Sigmoid colon (tissue), 6 donors: ENCODE measurements at regions not wholly inside any gene's neighbourhood (a gene's known extent, or its start where the extent isn't known, plus 50 kb on each side); places are given as distances from the start of the nearest gene placed in this dataset.

ENCODE experiments used
- DNase-seq: peaks from one replicate; pipeline ENCODE4 v3.0.0-alpha.2; 2019
- H3K27ac ChIP-seq, 4 donors: fragments of 200-600 bp; sonication (generic); one replicate each; pipeline ENCODE4 v1.5.1; 2016 to 2019; ENCODE audit warnings: mild to moderate bottlenecking in 1 of 4
- H3K27me3 ChIP-seq, 3 donors: fragments of 200-600 bp; sonication (generic); one replicate each; pipeline ENCODE4 v1.5.1; 2019; ENCODE audit warnings: mild to moderate bottlenecking in 1 of 3
- H3K36me3 ChIP-seq, 4 donors: fragments of 200-600 bp; sonication (generic); one replicate each; pipeline ENCODE4 v1.5.1; 2016 to 2019
- H3K4me1 ChIP-seq, 4 donors: fragments of 200-600 bp; sonication (generic); one replicate each; pipeline ENCODE4 v1.5.1; 2017 to 2019
- H3K4me3 ChIP-seq, 4 donors: fragments of 200-600 bp; sonication (generic); one replicate each; pipeline ENCODE4 v1.5.1; 2017 to 2019; ENCODE audit warnings: mild to moderate bottlenecking in 2 of 4, moderate library complexity in 1 of 4
- H3K9me3 ChIP-seq, 4 donors: fragments of 200-600 bp in 3 of 4; sonication (generic) in 3 of 4; one replicate each; pipeline versions ENCODE4 v1.5.1 to v1.6.1; 2013 to 2019
- EP300 ChIP-seq, 4 donors: sonication (generic); formaldehyde crosslinking; IDR thresholded peaks; one replicate each; pipeline ENCODE4 v1.6.1; 2017; ENCODE audit warnings: antibody characterized with exemption in 4 of 4
- POLR2A ChIP-seq, 2 donors: fragments of 450-650 bp; IDR thresholded peaks; one replicate each; pipeline ENCODE4 v1.6.1; 2016; ENCODE audit warnings: antibody characterized with exemption in 2 of 2, mild to moderate bottlenecking in 2 of 2, moderate library complexity in 2 of 2
- POLR2AphosphoS5 ChIP-seq, 4 donors: sonication (generic); formaldehyde crosslinking; IDR thresholded peaks; one replicate each; pipeline ENCODE4 v1.6.1; 2017; ENCODE audit warnings: antibody characterized with exemption in 4 of 4
- WGBS, 2 donors: extraction: QIAGEN DNeasy Blood & Tissue Kit; methylation state at CpG; one replicate each; pipeline ENCODE4 v1.1.7; 2013; 5-methylcytosine and 5-hydroxymethylcytosine counted together
- intact Hi-C: fragments of 100-400 bp; cut with DNase I; formaldehyde crosslinking; loops from one replicate; pipeline ENCODE4 v1.15.1; 2023
- TF ChIP-seq, protein P1 (sequence below), 4 experiments: fragments of 450-650 bp in 3 of 4; fragments of 200-600 bp in 1 of 4; IDR thresholded peaks; one replicate each; pipeline ENCODE4 v1.5.1; 2016 to 2019; ENCODE audit warnings: antibody characterized with exemption in 4 of 4, mild to moderate bottlenecking in 3 of 4, moderate library complexity in 2 of 4
- donor health status: healthy with polysubstance abuse.
- donor health status: healthy.

DNA sequence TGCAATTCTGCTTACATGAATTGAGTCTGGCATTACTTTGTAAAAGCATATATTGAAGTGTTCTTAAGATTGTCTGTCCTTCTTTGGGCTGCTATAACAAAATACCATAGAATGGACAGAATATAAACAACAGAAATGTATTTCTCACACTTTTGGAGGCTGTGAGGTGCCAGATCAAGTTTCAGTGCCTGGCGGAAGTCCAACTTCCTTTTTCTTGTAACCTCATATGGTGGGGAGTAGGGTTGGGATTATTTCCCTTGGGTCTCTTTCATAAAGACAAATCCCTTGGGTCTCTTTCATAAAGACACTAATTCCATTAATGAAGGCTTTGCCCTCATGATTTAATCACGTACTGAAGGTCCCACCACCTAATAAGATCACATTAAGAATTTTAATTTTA, 199.3 kb upstream of the GRID2 start:
- H3K27me3 ChIP-seq, result no peaks in the 10 kb centered on the region
- no peaks in the 10 kb centered on the region for H3K9me3 ChIP-seq
- no peak overlapping the region for H3K4me3 ChIP-seq
- intact Hi-C loops, result no loop called here
- no peak for DNase-seq
- H3K27ac ChIP-seq, result no peak overlapping the region
- WGBS, 2 donors, result 75 to 90% methylated on average over 2 of the region's 2 CpGs
- H3K4me1 ChIP-seq, result no peaks in the 10 kb centered on the region
- TF ChIP-seq POLR2A (IDR thresholded peaks at IDR 0.05), result no peak
- no peak for TF ChIP-seq POLR2AphosphoS5 (IDR thresholded peaks at IDR 0.05)
- no peak for TF ChIP-seq EP300 (IDR thresholded peaks at IDR 0.05)
- TF ChIP-seq, protein P1, sequence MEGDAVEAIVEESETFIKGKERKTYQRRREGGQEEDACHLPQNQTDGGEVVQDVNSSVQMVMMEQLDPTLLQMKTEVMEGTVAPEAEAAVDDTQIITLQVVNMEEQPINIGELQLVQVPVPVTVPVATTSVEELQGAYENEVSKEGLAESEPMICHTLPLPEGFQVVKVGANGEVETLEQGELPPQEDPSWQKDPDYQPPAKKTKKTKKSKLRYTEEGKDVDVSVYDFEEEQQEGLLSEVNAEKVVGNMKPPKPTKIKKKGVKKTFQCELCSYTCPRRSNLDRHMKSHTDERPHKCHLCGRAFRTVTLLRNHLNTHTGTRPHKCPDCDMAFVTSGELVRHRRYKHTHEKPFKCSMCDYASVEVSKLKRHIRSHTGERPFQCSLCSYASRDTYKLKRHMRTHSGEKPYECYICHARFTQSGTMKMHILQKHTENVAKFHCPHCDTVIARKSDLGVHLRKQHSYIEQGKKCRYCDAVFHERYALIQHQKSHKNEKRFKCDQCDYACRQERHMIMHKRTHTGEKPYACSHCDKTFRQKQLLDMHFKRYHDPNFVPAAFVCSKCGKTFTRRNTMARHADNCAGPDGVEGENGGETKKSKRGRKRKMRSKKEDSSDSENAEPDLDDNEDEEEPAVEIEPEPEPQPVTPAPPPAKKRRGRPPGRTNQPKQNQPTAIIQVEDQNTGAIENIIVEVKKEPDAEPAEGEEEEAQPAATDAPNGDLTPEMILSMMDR (IDR thresholded peaks at IDR 0.05), result no peak
- H3K36me3 ChIP-seq, result no peaks in the 10 kb centered on the region

- intact Hi-C loops, result no loop called here
- WGBS, 2 donors, result 77 to 83% methylated on average over 2 of the region's 2 CpGs
- no peaks in the 10 kb centered on the region for H3K27me3 ChIP-seq
- H3K4me1 ChIP-seq, result no peaks in the 10 kb centered on the region
- no peak for DNase-seq
- H3K27ac ChIP-seq, result no peak overlapping the region
- no peak overlapping the region for H3K4me3 ChIP-seq
- H3K36me3 ChIP-seq, result no peaks in the 10 kb centered on the region
- H3K9me3 ChIP-seq, result no peaks in the 10 kb centered on the region
- TF ChIP-seq POLR2AphosphoS5 (IDR thresholded peaks at IDR 0.05) (no peak), POLR2A (IDR thresholded peaks at IDR 0.05) (no peak), EP300 (IDR thresholded peaks at IDR 0.05) (no peak)
- TF ChIP-seq, protein P1 (IDR thresholded peaks at IDR 0.05), result no peak
These were observed 196.9 kb upstream of the GRID2 start for GRCh38 chr4:92106816-92107215.

- no peak overlapping the region for H3K4me3 ChIP-seq
- no peaks in the 10 kb centered on the region for H3K27me3 ChIP-seq
- no peak overlapping the region for H3K27ac ChIP-seq
- DNase-seq, result no peak
- 58 to 80% methylated on average over 2 of the region's 2 CpGs for WGBS, 2 donors
- no peaks in the 10 kb centered on the region for H3K9me3 ChIP-seq
- intact Hi-C loops, result no loop called here
- TF ChIP-seq POLR2A (IDR thresholded peaks at IDR 0.05) (no peak), POLR2AphosphoS5 (IDR thresholded peaks at IDR 0.05) (no peak), EP300 (IDR thresholded peaks at IDR 0.05) (no peak)
- TF ChIP-seq, protein P1 (IDR thresholded peaks at IDR 0.05), result no peak
- no peaks in the 10 kb centered on the region for H3K4me1 ChIP-seq
- H3K36me3 ChIP-seq, result no peaks in the 10 kb centered on the region
These were observed 192.3 kb upstream of the GRID2 start for GRCh38 chr4:92111493-92111892.

DNA sequence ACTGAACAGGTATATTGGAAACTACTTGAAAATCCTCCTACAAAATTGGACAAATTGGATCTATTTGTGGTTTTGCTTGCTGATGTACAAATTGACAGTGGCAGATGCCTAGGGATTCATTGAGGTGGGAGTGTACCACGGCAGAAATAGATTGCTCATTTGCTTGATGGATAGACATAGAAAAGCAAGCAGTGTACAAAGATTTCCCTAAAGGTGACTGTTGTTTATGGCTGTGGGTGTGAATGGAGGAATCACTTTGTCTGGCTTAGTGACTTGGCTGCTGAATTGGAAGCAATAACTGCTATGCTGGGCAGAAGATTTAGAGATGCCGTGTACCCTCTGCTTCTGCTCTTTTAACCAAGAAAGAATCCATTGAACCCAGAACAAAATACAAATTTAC, 191.0 kb upstream of the GRID2 start:
- Histone ChIP-seq H3K9me3 (no peaks in the 10 kb centered on the region), H3K27ac (no peak overlapping the region), H3K4me1 (no peaks in the 10 kb centered on the region), H3K4me3 (no peak overlapping the region), H3K27me3 (no peaks in the 10 kb centered on the region), H3K36me3 (no peaks in the 10 kb centered on the region)
- intact Hi-C loops, result no loop called here
- TF ChIP-seq, protein P1 (IDR thresholded peaks at IDR 0.05), result no peak
- TF ChIP-seq POLR2A (IDR thresholded peaks at IDR 0.05) (no peak), POLR2AphosphoS5 (IDR thresholded peaks at IDR 0.05) (no peak), EP300 (IDR thresholded peaks at IDR 0.05) (no peak)
- no peak for DNase-seq
- WGBS, 2 donors, result 87% methylated on average over 2 of the region's 2 CpGs

- no peak overlapping the region for H3K4me3 ChIP-seq
- peaks cover 0 to 6% (median 0%) of the 10 kb centered on the region in 4 donors for H3K4me1 ChIP-seq
- no peak overlapping the region for H3K27ac ChIP-seq
- no peaks in the 10 kb centered on the region for H3K9me3 ChIP-seq
- TF ChIP-seq POLR2AphosphoS5 (IDR thresholded peaks at IDR 0.05), result no peak
- TF ChIP-seq EP300 (IDR thresholded peaks at IDR 0.05), result no peak
- no peak for TF ChIP-seq POLR2A (IDR thresholded peaks at IDR 0.05)
- TF ChIP-seq, protein P1 (IDR thresholded peaks at IDR 0.05), result no peak
- WGBS, 2 donors, result 72 to 87% methylated on average over 6 of the region's 6 CpGs
- DNase-seq, result no peak
- intact Hi-C loops, result no loop called here
- no peaks in the 10 kb centered on the region for H3K27me3 ChIP-seq
- H3K36me3 ChIP-seq, result no peaks in the 10 kb centered on the region
These were observed 182.8 kb upstream of the GRID2 start for GRCh38 chr4:92120810-92121498.
